Ishikawa (cell line): ENCODE measurements at regions not wholly inside any gene's neighbourhood (a gene's known extent, or its start where the extent isn't known, plus 50 kb on each side); places are given as distances from the start of the nearest gene placed in this dataset.

ENCODE experiments used
- CEBPB ChIP-seq: IDR thresholded peaks from 2 replicates; pipeline ENCODE4 v1.6.1; 2012
- CREB1 ChIP-seq: IDR thresholded peaks from 2 replicates; pipeline ENCODE4 v1.6.1; 2012; ENCODE audit warnings: low read depth
- EGR1 ChIP-seq: IDR thresholded peaks from 2 replicates; pipeline ENCODE4 v1.6.1; 2012
- EP300 ChIP-seq: IDR thresholded peaks from 2 replicates; pipeline ENCODE4 v1.6.1; 2012; ENCODE audit warnings: borderline replicate concordance
- FOXM1 ChIP-seq: IDR thresholded peaks from 2 replicates; pipeline ENCODE4 v1.6.1; 2012; ENCODE audit warnings: low read depth, borderline replicate concordance
- MAX ChIP-seq: IDR thresholded peaks from 2 replicates; pipeline ENCODE4 v1.6.1; 2012
- NFIC ChIP-seq: IDR thresholded peaks from 2 replicates; pipeline ENCODE4 v1.6.1; 2012
- RAD21 ChIP-seq: IDR thresholded peaks from 2 replicates; pipeline ENCODE4 v1.6.1; 2012; ENCODE audit warnings: low read depth
- REST ChIP-seq: IDR thresholded peaks from 2 replicates; pipeline ENCODE4 v1.6.1; 2012; ENCODE audit warnings: low read depth, mild to moderate bottlenecking
- TAF1 ChIP-seq: IDR thresholded peaks from 2 replicates; pipeline ENCODE4 v1.6.1; 2012; ENCODE audit warnings: low read depth, mild to moderate bottlenecking
- TCF12 ChIP-seq: IDR thresholded peaks from 2 replicates; pipeline ENCODE4 v1.6.1; 2012; ENCODE audit warnings: low read depth
- TEAD4 ChIP-seq: IDR thresholded peaks from 2 replicates; pipeline ENCODE4 v1.6.1; 2012
- YY1 ChIP-seq: IDR thresholded peaks from 2 replicates; pipeline ENCODE4 v1.6.1; 2012; ENCODE audit warnings: low read depth
- ZBTB7A ChIP-seq: IDR thresholded peaks from 2 replicates; pipeline ENCODE4 v1.6.1; 2012; ENCODE audit warnings: low read depth
- TF ChIP-seq, protein P1 (sequence below): IDR thresholded peaks from 2 replicates; pipeline ENCODE4 v1.6.1; 2012

DNA sequence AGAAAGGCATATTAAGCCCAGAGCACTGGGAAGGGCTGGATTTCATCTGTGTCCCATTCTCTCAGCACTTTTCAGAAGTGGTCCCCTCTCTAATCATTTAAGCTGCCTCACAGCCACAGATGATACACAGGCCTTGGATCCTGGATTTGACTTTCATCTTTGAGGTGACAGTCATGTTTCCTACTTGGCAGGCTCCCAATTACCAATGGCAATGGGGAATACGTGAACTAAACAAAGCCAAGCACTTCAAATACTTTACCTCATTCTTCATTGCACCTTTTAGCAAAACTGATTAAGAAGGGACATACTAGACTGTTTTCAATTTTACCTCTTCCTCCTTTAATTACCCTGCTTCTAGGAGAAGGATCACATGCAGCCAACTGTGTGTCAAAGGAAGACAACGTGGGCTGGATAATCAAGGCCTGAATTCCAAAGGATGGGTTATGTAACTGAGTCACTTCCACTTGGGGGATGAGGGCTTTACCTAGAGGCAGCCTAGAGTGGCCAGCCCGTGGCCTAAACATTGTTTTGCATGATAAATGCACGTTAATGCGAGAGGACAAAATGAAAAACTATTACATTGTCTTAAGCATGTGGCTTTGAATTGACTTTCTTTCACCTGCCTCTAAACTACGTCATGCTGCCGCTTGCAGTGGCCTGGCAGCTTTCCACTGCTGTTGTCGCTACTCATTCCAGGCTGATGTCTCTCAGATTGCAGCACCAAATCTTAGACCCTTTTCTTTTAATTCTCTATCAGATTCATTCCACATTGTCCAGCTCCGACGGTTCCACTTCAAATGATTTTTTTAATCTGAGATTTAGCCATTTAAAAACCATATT is 95.0 kb downstream of the KCTD12 start:
- TF ChIP-seq TEAD4 = no peak
- no peak for TF ChIP-seq NFIC
- TF ChIP-seq CREB1 = no peak
- TF ChIP-seq CEBPB = no peak
- TF ChIP-seq, protein P1, sequence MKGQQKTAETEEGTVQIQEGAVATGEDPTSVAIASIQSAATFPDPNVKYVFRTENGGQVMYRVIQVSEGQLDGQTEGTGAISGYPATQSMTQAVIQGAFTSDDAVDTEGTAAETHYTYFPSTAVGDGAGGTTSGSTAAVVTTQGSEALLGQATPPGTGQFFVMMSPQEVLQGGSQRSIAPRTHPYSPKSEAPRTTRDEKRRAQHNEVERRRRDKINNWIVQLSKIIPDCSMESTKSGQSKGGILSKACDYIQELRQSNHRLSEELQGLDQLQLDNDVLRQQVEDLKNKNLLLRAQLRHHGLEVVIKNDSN = no peak
- TF ChIP-seq FOXM1 = no peak
- TF ChIP-seq YY1 = no peak
- TF ChIP-seq EGR1 = no peak
- no peak for TF ChIP-seq MAX

DNA sequence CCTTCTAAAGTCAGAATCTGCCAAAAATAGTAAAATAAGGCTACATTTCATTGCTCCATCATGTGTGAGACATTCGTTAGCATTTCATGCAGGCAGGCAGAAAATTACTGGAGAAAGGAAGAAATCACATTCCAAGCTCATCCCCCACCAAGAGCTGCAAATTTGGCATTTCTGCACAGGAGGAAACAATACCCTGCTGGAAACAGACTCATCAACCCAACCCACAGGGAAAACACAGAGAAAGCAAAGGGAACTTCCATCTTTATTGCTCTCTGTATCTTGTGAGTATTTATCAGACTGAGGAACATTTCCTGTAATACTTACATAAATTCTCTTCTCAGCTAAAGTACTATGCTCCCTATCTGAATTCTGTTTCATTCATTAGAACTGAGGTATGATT is 95.7 kb downstream of the KCTD12 start:
- TF ChIP-seq EGR1 (no peak), RAD21 (no peak), EP300 (no peak), ZBTB7A (no peak), TAF1 (no peak), NFIC (no peak), CEBPB (no peak), CREB1 (no peak), REST (no peak), FOXM1 (no peak)
- TF ChIP-seq, protein P1 = no peak

DNA sequence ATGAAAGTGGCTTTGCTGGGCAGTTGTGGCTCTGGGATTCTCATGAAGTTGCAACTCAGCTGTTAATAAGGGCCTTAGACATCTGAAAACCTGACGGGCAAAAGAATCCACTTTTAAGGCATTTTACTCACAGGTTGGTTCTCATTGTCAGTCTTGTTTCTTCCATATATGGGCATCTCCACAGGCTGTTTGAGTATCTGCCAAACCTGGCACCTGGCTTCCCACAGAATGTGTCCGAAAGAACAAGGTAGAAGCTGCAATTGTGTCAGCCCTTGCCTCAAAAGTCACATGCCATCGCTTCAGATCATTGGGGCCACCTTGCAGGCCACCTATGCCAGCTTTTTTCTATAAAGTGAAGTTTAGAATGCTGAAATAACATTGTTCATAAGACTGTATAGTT is 102.4 kb downstream of the KCTD12 start:
- TF ChIP-seq TCF12 (no peak; the same call in 1 of the 2 replicates), CEBPB (no peak), TAF1 (no peak), RAD21 (no peak), TEAD4 (peak; percentile 21; the same call in 1 of the 2 replicates), EP300 (peak; percentile 15; the same call in 1 of the 2 replicates), EGR1 (no peak), NFIC (peak; percentile 73), MAX (peak; percentile 58), YY1 (no peak), ZBTB7A (no peak), REST (no peak), FOXM1 (no peak), CREB1 (no peak)
- TF ChIP-seq, protein P1 = no peak

DNA sequence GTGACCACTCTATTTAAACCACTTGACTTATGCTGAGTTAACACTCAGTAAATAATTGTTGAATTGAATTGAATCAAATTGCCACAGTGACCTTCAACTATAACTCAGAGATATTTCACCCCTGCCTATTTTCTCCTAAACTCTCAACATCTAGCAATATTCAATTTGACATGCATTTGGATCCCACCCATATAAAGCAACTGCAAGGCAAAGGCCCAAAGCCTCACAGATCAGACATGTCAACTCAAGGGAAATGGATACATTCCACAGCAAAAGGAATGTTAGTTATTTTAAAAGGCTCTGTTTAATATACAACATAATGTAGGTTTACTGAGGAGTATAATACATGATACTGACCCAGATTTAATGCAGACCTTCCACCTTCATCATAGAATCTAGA is 107.4 kb downstream of the KCTD12 start:
- no peak for TF ChIP-seq EGR1

- TF ChIP-seq CREB1 (no peak), REST (no peak), EP300 (no peak), MAX (no peak), NFIC (no peak)
Observed at GRCh38 chr13:76777096-76777495, 109.1 kb downstream of the KCTD12 start.
